ENCODE measurements at regions not wholly inside any gene's neighbourhood (a gene's known extent, or its start where the extent isn't known, plus 50 kb on each side); places are given as distances from the start of the nearest gene placed in this dataset.
A peak's percentile ranks its signal among the peaks of the same experiment; 100 is the strongest.
"Not testable (repeated sequence)": the region's sequence is repeated elsewhere in the genome, so short reads cannot be mapped to it uniquely, and the experiment has no call there.

DNA sequence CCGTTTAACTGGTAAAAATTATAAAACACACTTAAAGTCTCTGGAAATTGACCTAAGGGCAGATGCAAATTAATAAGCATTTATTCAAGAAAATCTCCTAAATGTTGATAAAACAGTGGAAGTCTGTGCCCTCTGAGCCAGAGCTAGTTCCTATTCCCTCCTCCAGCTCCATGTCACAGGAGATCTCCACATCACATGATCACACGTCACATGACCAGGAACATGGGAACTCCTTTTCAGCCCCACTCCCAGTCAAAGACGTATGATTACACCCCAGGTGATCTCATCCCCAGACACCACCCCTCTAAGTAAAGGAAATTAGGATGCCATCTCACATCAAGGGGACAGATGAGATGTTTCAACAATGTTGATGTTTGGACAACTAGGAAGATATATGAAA is 237.7 kb upstream of the FRG1 start:
- BruUV-seq (replicated peaks); H3K9ac ChIP-seq (ENCODE audit: low read length); H3K27me3 ChIP-seq (ENCODE audit: low read length); ATAC-seq; H3K4me1 ChIP-seq (ENCODE audit: insufficient read depth, low read length); H4K20me1 ChIP-seq (ENCODE audit: low read length); POLR2A ChIA-PET (ENCODE audit: unreplicated experiment); intact Hi-C loops (cut with micrococcal nuclease); H3F3A ChIP-seq (ENCODE audit: low read length, unreplicated experiment); H3K36me3 ChIP-seq (ENCODE audit: low read depth, low read length); H2AFZ ChIP-seq (ENCODE audit: low read length); H3K9me3 ChIP-seq (ENCODE audit: low read length); H3K4me3 ChIP-seq (ENCODE audit: low read length); H3K27ac ChIP-seq (ENCODE audit: low read length); DNase-seq; H3K9me2 ChIP-seq (replicated peaks; ENCODE audit: low read length); H3K4me2 ChIP-seq (ENCODE audit: low read length); H3K79me2 ChIP-seq (ENCODE audit: low read length); CTCF ChIA-PET: not testable (repeated sequence)

DNA sequence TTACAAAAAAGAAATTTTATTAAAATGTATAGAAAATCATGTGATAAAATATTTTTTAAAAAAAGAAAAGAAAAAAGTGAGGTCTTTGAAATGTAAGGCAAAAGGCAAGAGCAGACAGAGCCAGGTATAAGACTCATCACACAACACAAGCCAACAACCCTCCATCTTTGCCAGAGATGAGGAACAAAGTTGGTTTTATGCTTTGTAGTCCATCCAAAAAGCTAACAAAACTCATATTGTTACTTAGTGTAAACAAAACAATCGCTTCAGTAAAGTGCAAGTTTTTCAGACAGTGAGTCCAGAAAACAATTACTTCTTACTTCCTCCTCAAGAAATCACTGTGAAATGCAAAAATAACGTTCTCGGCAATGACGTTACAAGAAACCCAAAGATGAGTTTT is 233.9 kb upstream of the FRG1 start:
- intact Hi-C loops (cut with micrococcal nuclease); H3F3A ChIP-seq (ENCODE audit: low read length, unreplicated experiment); BruUV-seq (replicated peaks); H3K27ac ChIP-seq (ENCODE audit: low read length); DNase-seq; H4K20me1 ChIP-seq (ENCODE audit: low read length); POLR2A ChIA-PET (ENCODE audit: unreplicated experiment); H3K9me3 ChIP-seq (ENCODE audit: low read length); H3K36me3 ChIP-seq (ENCODE audit: low read depth, low read length); CTCF ChIA-PET; H3K27me3 ChIP-seq (ENCODE audit: low read length); ATAC-seq; H3K4me1 ChIP-seq (ENCODE audit: insufficient read depth, low read length); H2AFZ ChIP-seq (ENCODE audit: low read length); H3K4me2 ChIP-seq (ENCODE audit: low read length); H3K4me3 ChIP-seq (ENCODE audit: low read length); H3K9me2 ChIP-seq (replicated peaks; ENCODE audit: low read length); H3K79me2 ChIP-seq (ENCODE audit: low read length); H3K9ac ChIP-seq (ENCODE audit: low read length): not testable (repeated sequence)

GRCh38 chr4:189707227-189707626 is 233.4 kb upstream of the FRG1 start:
- H3K9me2 ChIP-seq (replicated peaks; ENCODE audit: low read length); H3K9me3 ChIP-seq (ENCODE audit: low read length); H3K36me3 ChIP-seq (ENCODE audit: low read depth, low read length); BruUV-seq (replicated peaks); H3K9ac ChIP-seq (ENCODE audit: low read length); H3K4me1 ChIP-seq (ENCODE audit: insufficient read depth, low read length); H4K20me1 ChIP-seq (ENCODE audit: low read length); H3K4me2 ChIP-seq (ENCODE audit: low read length); POLR2A ChIA-PET (ENCODE audit: unreplicated experiment); H3K4me3 ChIP-seq (ENCODE audit: low read length); ATAC-seq; H3F3A ChIP-seq (ENCODE audit: low read length, unreplicated experiment); H3K27ac ChIP-seq (ENCODE audit: low read length); CTCF ChIA-PET; H2AFZ ChIP-seq (ENCODE audit: low read length); H3K79me2 ChIP-seq (ENCODE audit: low read length); H3K27me3 ChIP-seq (ENCODE audit: low read length); DNase-seq; intact Hi-C loops (cut with micrococcal nuclease): not testable (repeated sequence)

DNA sequence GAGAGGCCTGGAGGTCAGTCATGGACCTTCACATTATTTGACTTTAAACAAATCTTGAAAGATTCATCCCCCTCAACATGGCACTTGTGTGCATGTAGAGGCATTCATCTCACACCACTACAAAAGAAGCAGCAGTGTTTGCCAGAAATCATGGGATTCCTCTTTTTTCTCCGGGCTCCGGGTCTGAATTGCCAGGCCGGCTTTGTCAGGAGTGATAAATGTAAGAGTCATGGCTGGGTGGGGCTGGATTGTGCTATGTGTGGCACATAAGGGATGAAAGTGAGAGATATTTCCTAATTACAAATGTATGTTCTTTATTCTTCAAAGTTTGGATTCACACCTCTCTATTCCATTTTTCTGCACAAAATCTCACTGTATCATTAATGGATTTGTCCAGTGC is 228.7 kb upstream of the FRG1 start:
- H3K9me2 ChIP-seq (replicated peaks; ENCODE audit: low read length); DNase-seq; H3K79me2 ChIP-seq (ENCODE audit: low read length); H3K27ac ChIP-seq (ENCODE audit: low read length); POLR2A ChIA-PET (ENCODE audit: unreplicated experiment); BruUV-seq (replicated peaks); intact Hi-C loops (cut with micrococcal nuclease); H3K9ac ChIP-seq (ENCODE audit: low read length); H3K4me2 ChIP-seq (ENCODE audit: low read length); H3K4me1 ChIP-seq (ENCODE audit: insufficient read depth, low read length); CTCF ChIA-PET; H3K36me3 ChIP-seq (ENCODE audit: low read depth, low read length); H4K20me1 ChIP-seq (ENCODE audit: low read length); H3K27me3 ChIP-seq (ENCODE audit: low read length); ATAC-seq; H3K9me3 ChIP-seq (ENCODE audit: low read length); H3K4me3 ChIP-seq (ENCODE audit: low read length); H3F3A ChIP-seq (ENCODE audit: low read length, unreplicated experiment); H2AFZ ChIP-seq (ENCODE audit: low read length): not testable (repeated sequence)

- intact Hi-C loops (cut with micrococcal nuclease); POLR2A ChIA-PET (ENCODE audit: unreplicated experiment); ATAC-seq; CTCF ChIA-PET; H3K4me1 ChIP-seq (ENCODE audit: insufficient read depth, low read length); H3F3A ChIP-seq (ENCODE audit: low read length, unreplicated experiment); H3K9me3 ChIP-seq (ENCODE audit: low read length); H3K4me3 ChIP-seq (ENCODE audit: low read length); H3K36me3 ChIP-seq (ENCODE audit: low read depth, low read length); H3K27ac ChIP-seq (ENCODE audit: low read length); H3K9me2 ChIP-seq (replicated peaks; ENCODE audit: low read length); DNase-seq; H3K4me2 ChIP-seq (ENCODE audit: low read length); BruUV-seq (replicated peaks); H3K79me2 ChIP-seq (ENCODE audit: low read length); H3K9ac ChIP-seq (ENCODE audit: low read length); H3K27me3 ChIP-seq (ENCODE audit: low read length); H4K20me1 ChIP-seq (ENCODE audit: low read length); H2AFZ ChIP-seq (ENCODE audit: low read length): not testable (repeated sequence)
These were observed 219.4 kb upstream of the FRG1 start for GRCh38 chr4:189721016-189721993.

- BruUV-seq (replicated peaks); H2AFZ ChIP-seq (ENCODE audit: low read length); H3K9ac ChIP-seq (ENCODE audit: low read length); H3K4me1 ChIP-seq (ENCODE audit: insufficient read depth, low read length); H3K9me2 ChIP-seq (replicated peaks; ENCODE audit: low read length); H3K36me3 ChIP-seq (ENCODE audit: low read depth, low read length); intact Hi-C loops (cut with micrococcal nuclease); H3K4me3 ChIP-seq (ENCODE audit: low read length); H3K27me3 ChIP-seq (ENCODE audit: low read length); POLR2A ChIA-PET (ENCODE audit: unreplicated experiment); H4K20me1 ChIP-seq (ENCODE audit: low read length); H3K79me2 ChIP-seq (ENCODE audit: low read length); H3K4me2 ChIP-seq (ENCODE audit: low read length); H3F3A ChIP-seq (ENCODE audit: low read length, unreplicated experiment); ATAC-seq; H3K9me3 ChIP-seq (ENCODE audit: low read length); H3K27ac ChIP-seq (ENCODE audit: low read length); CTCF ChIA-PET: not testable (repeated sequence)
- peak; percentile 34 for DNase-seq
These were observed 218.2 kb upstream of the FRG1 start for GRCh38 chr4:189722324-189723003.

Data from PC-3 (cell line).